ENCODE measurements at regions not wholly inside any gene's neighbourhood (a gene's known extent, or its start where the extent isn't known, plus 50 kb on each side); places are given as distances from the start of the nearest gene placed in this dataset.

DNA sequence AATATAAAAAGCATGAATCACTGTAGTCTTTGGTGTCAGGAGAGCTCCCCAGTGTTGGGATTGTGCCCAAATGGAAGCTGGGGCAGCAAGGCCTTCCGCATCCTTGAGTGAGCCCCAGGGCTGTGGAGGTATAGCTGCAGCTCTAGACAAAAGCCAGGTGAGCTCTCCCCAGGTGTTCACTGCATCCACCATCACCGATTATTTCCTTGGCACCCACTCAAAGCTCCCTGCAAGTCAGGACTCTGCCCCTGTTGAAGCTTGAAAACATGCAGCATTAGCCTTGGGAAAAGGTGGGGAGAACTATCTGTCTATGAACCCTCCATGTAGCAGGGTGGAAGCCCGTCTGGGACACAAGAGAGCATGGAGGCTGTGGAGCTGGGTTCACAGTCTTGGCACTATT, 228.8 kb downstream of the BMP7 start:
- H3K36me3 ChIP-seq (ENCODE audit: control insufficient read depth, insufficient read depth, low read length): no peaks in the 10 kb centered on the region
- ChIA-PET POLR2A (no interaction called here), CTCF (interaction anchor here (1.7 kb wide), 1 partner anchor 13 kb away, joined by 5 read pairs; no protein-coding TSS in a partner anchor)
- no peak overlapping the region for H3K4me3 ChIP-seq (ENCODE audit: low read depth, low read length)
- H3K27me3 ChIP-seq (ENCODE audit: control insufficient read depth, insufficient read depth, low read length): no peaks in the 10 kb centered on the region; the same call in 1 of the 2 replicates
- TF ChIP-seq CTCF (IDR thresholded peaks at IDR 0.05; ENCODE audit: insufficient read depth, low read depth, low read length): no peak
- no peak for DNase-seq (ENCODE audit: low read depth)

GRCh38 chr20:57038608-57039440, 227.6 kb downstream of the BMP7 start:
- no peak overlapping the region for H3K4me3 ChIP-seq (ENCODE audit: low read depth, low read length)
- no peaks in the 10 kb centered on the region; the same call in 1 of the 2 replicates for H3K27me3 ChIP-seq (ENCODE audit: control insufficient read depth, insufficient read depth, low read length)
- H3K36me3 ChIP-seq (ENCODE audit: control insufficient read depth, insufficient read depth, low read length): no peaks in the 10 kb centered on the region
- no peak for TF ChIP-seq CTCF (IDR thresholded peaks at IDR 0.05; ENCODE audit: insufficient read depth, low read depth, low read length)
- DNase-seq (ENCODE audit: low read depth): no peak
- CTCF ChIA-PET: interaction anchor here (0.6 to 2.9 kb wide), 5 partner anchors 10 to 409 kb away, joined by 3 to 8 read pairs (median 4); no protein-coding TSS in a partner anchor
- POLR2A ChIA-PET: no interaction called here

DNA sequence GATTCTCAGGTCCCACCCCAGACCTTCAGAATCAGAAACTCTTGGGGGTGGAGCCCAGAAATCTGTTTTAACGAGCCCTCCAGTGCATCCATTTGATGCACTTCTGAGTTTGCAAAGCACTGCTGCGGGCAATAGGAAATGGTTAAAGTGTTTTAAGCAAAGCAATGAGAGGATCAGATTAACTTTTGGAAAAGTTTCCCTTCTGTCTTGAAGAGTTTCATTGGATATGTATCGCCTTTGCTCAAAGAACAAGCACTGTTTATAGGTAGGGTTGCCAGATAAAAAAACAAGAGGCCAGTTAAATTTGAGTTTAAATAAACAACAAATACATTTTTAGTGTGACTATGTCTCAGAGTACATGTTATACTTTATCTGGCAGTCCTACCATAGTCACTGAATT, 226.0 kb downstream of the BMP7 start:
- CTCF ChIA-PET: interaction anchor here (1.1 to 2.9 kb wide), 5 partner anchors 9 to 410 kb away, joined by 3 to 8 read pairs (median 3); no protein-coding TSS in a partner anchor

GRCh38 chr20:57040924-57041323, 225.5 kb downstream of the BMP7 start:
- DNase-seq (ENCODE audit: low read depth): peak; percentile 56
- CTCF ChIA-PET: interaction anchor here (1.1 to 2.9 kb wide), 4 partner anchors 10 to 67 kb away, joined by 3 to 8 read pairs (median 4); no protein-coding TSS in a partner anchor
- Histone ChIP-seq H3K27me3 (ENCODE audit: control insufficient read depth, insufficient read depth, low read length) (no peaks in the 10 kb centered on the region), H3K4me3 (ENCODE audit: low read depth, low read length) (no peak overlapping the region), H3K36me3 (ENCODE audit: control insufficient read depth, insufficient read depth, low read length) (no peaks in the 10 kb centered on the region)
- POLR2A ChIA-PET: no interaction called here
- TF ChIP-seq CTCF (IDR thresholded peaks at IDR 0.05; ENCODE audit: insufficient read depth, low read depth, low read length): no peak

More for the DNA sequence above, 226.0 kb downstream of the BMP7 start:
- TF ChIP-seq CTCF (IDR thresholded peaks at IDR 0.05; ENCODE audit: insufficient read depth, low read depth, low read length): no peak
- POLR2A ChIA-PET: no interaction called here
- Histone ChIP-seq H3K4me3 (ENCODE audit: low read depth, low read length) (no peak overlapping the region), H3K36me3 (ENCODE audit: control insufficient read depth, insufficient read depth, low read length) (no peaks in the 10 kb centered on the region), H3K27me3 (ENCODE audit: control insufficient read depth, insufficient read depth, low read length) (no peaks in the 10 kb centered on the region; the same call in 1 of the 2 replicates)
- no peak for DNase-seq (ENCODE audit: low read depth)

DNA sequence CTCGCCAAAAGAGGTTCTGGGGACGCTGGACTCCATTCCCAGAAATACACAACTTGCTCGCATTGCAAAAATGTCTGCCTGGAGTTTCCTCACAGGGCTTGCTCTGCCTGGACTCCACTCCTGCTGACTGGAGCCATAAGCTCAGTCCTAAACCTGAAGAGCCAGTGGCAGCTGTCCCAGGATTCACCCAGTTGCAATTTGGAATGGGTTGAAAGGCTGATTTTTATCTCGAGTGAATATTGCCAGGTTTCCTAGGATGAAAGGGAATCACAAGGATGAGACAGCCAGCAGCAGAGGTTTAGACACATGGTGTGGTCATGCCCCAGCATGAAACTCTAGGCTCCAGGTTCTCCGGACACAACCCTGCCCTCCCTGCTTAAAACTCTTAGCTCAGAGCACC, 223.3 kb downstream of the BMP7 start:
- Histone ChIP-seq H3K4me3 (ENCODE audit: low read depth, low read length) (no peak overlapping the region), H3K36me3 (ENCODE audit: control insufficient read depth, insufficient read depth, low read length) (no peaks in the 10 kb centered on the region), H3K27me3 (ENCODE audit: control insufficient read depth, insufficient read depth, low read length) (no peaks in the 10 kb centered on the region)
- CTCF ChIA-PET: interaction anchor here (1.6 kb wide), 1 partner anchor 18 kb away, joined by 3 read pairs; no protein-coding TSS in a partner anchor
- TF ChIP-seq CTCF (IDR thresholded peaks at IDR 0.05; ENCODE audit: insufficient read depth, low read depth, low read length): no peak
- POLR2A ChIA-PET: no interaction called here
- DNase-seq (ENCODE audit: low read depth): no peak
